GM12878 (cell line): ENCODE measurements at regions not wholly inside any gene's neighbourhood (a gene's known extent, or its start where the extent isn't known, plus 50 kb on each side); places are given as distances from the start of the nearest gene placed in this dataset.

Source experiments
- ATAC-seq: fragments of 200-7000 bp; cut with Tn5 transposase; 3 replicates; pipeline ENCODE4 v1.9.1; 2020; ENCODE audit warnings: mild to moderate bottlenecking, moderate library complexity
- BruUV-seq: library from RNA; stranded (reverse); fragments of 400-500 nt; replicated peaks from 2 replicates; lab custom pipeline; 2021; lab: Mats Ljungman, UMichigan
- CTCF ChIA-PET: fragments of 300-600 bp; sonication (Branson Sonifier 250); formaldehyde crosslinking; extraction: SDS; loops from one replicate; lab custom pipeline; 2021; ENCODE audit warnings: inconsistent platforms; lab: Yijun Ruan, JAX
- POLR2A ChIA-PET: fragments of 350-600 bp; formaldehyde crosslinking; extraction: SDS; loops from one replicate; lab custom pipeline; 2021; ENCODE audit warnings: inconsistent platforms; lab: Charles Lee
- RAD21 ChIA-PET: fragments of 300-600 bp; sonication (Branson Sonifier 250); formaldehyde crosslinking; loops from one replicate; lab custom pipeline; 2023; ENCODE audit warnings: antibody characterized with exemption; ENCODE audit not compliant: unreplicated experiment; lab: Charles Lee
- SMC1A ChIA-PET: fragments of 300-600 bp; sonication (Branson Sonifier 250); formaldehyde crosslinking; loops from one replicate; lab custom pipeline; 2023; ENCODE audit not compliant: unreplicated experiment, uncharacterized antibody; lab: Charles Lee
- DNase-seq: peaks from one replicate; pipeline ENCODE4 v3.0.0-alpha.2; 2011; ENCODE audit warnings: low read depth, low spot score
- FAIRE-seq: peaks from 3 replicates; lab custom pipeline; 2011; peaks lifted over from hg19 to GRCh38; lab: Jason Lieb, UNC
- H2AFZ ChIP-seq: 2 replicates; pipeline ENCODE4 v1.6.0; 2011; ENCODE audit warnings: low read depth, low read length, control low read depth; ENCODE audit not compliant: control insufficient read depth
- H3K27ac ChIP-seq: 2 replicates; pipeline ENCODE4 v1.5.1; 2011; ENCODE audit warnings: control low read depth; ENCODE audit not compliant: control insufficient read depth, insufficient read depth
- H3K27me3 ChIP-seq, 2 experiments: replicated peaks in 1 of 2; 2 replicates each; pipeline versions ENCODE4 v1.6.0 to v1.6.1; 2011; ENCODE audit warnings: low read length in 1 of 2; ENCODE audit not compliant: control insufficient read depth in 2 of 2, insufficient read depth in 2 of 2
- H3K36me3 ChIP-seq, 2 experiments: 2 replicates each; pipeline ENCODE4 v1.5.1; 2011; ENCODE audit warnings: low read length in 1 of 2; ENCODE audit not compliant: control insufficient read depth in 2 of 2, insufficient read depth in 2 of 2
- H3K4me1 ChIP-seq: 2 replicates; pipeline ENCODE4 v1.6.1; 2011; ENCODE audit warnings: mild to moderate bottlenecking, low read length, moderate library complexity, mixed read lengths; ENCODE audit not compliant: control insufficient read depth, insufficient read depth
- H3K4me2 ChIP-seq: 2 replicates; pipeline ENCODE4 v1.6.0; 2011; ENCODE audit warnings: control low read depth; ENCODE audit not compliant: control insufficient read depth, insufficient read depth
- H3K4me3 ChIP-seq: fragments of 200-600 bp; sonication (generic); 2 replicates; pipeline ENCODE4 v1.5.1; 2016
- H3K79me2 ChIP-seq: 2 replicates; pipeline ENCODE4 v1.6.0; 2011; ENCODE audit warnings: low read length; ENCODE audit not compliant: control insufficient read depth, insufficient read depth
- H3K9ac ChIP-seq: 2 replicates; pipeline ENCODE4 v1.8.0; 2011; ENCODE audit warnings: low read length, control low read depth, mixed read lengths; ENCODE audit not compliant: control insufficient read depth, insufficient read depth
- H3K9me3 ChIP-seq: replicated peaks from 3 replicates; pipeline ENCODE4 v1.5.1; 2011; ENCODE audit warnings: mild to moderate bottlenecking, low read length; ENCODE audit not compliant: control insufficient read depth, insufficient read depth
- H4K20me1 ChIP-seq: 2 replicates; pipeline ENCODE4 v1.6.0; 2011; ENCODE audit not compliant: control insufficient read depth, insufficient read depth
- BACH1 ChIP-seq: fragments of 450-650 bp; IDR thresholded peaks from 2 replicates; pipeline ENCODE4 v1.6.1; 2017; ENCODE audit warnings: mild to moderate bottlenecking, borderline replicate concordance
- ETV6 ChIP-seq, 2 experiments: fragments of 450-650 bp in 1 of 2; IDR thresholded peaks in 1 of 2; conservative IDR thresholded peaks in 1 of 2; 2 replicates each; pipeline ENCODE4 v1.6.1; 2014; ENCODE audit warnings: antibody characterized with exemption in 1 of 2, borderline replicate concordance in 1 of 2, low read depth in 1 of 2, mild to moderate bottlenecking in 1 of 2, moderate library complexity in 1 of 2
- MTA2 ChIP-seq: fragments of 450-650 bp; IDR thresholded peaks from 2 replicates; pipeline ENCODE4 v1.6.1; 2016; ENCODE audit warnings: low read depth, mild to moderate bottlenecking, moderate library complexity
- MTA3 ChIP-seq: IDR thresholded peaks from 2 replicates; pipeline ENCODE4 v1.6.1; 2012; ENCODE audit warnings: low read length, inconsistent platforms, borderline replicate concordance
- NFIC ChIP-seq: IDR thresholded peaks from 2 replicates; pipeline ENCODE4 v1.6.1; 2012; ENCODE audit warnings: low read depth, mild to moderate bottlenecking, inconsistent platforms, low read length, moderate library complexity
- NR2C2 ChIP-seq: IDR thresholded peaks from 2 replicates; pipeline ENCODE4 v1.6.1; 2011; ENCODE audit warnings: borderline replicate concordance, low read depth; ENCODE audit not compliant: control insufficient read depth, insufficient read length
- PML ChIP-seq: IDR thresholded peaks from 2 replicates; pipeline ENCODE4 v1.6.1; 2012; ENCODE audit warnings: low read length, inconsistent platforms
- POU2F2 ChIP-seq: IDR thresholded peaks from 3 replicates; pipeline ENCODE4 v1.6.1; 2011; ENCODE audit warnings: low read depth, mild to moderate bottlenecking, low read length, borderline replicate concordance
- SUZ12 ChIP-seq: fragments of 200-600 bp; sonication (generic); IDR thresholded peaks from one replicate; pipeline ENCODE4 v1.6.1; 2018; ENCODE audit warnings: antibody characterized with exemption, mild to moderate bottlenecking; ENCODE audit not compliant: unreplicated experiment
- YBX1 ChIP-seq: fragments of 450-650 bp; IDR thresholded peaks from 2 replicates; pipeline ENCODE4 v1.6.1; 2016; ENCODE audit warnings: antibody characterized with exemption
- ZNF274 ChIP-seq: IDR thresholded peaks from one replicate; pipeline ENCODE4 v1.8.0; 2011; ENCODE audit not compliant: insufficient read length, insufficient read depth
- WGBS: methylation state at CpG from one replicate; pipeline ENCODE4 v1.1.6; 2016; ENCODE audit warnings: low lambda C conversion rate; ENCODE audit not compliant: insufficient replicate concordance, insufficient coverage; ENCODE audit errors: missing lambda C conversion rate; 5-methylcytosine and 5-hydroxymethylcytosine counted together
- in situ Hi-C: fragments of 300-500 bp; cut with MboI; formaldehyde crosslinking; loops from 9 replicates; pipeline ENCODE4 v1.14.3; 2018; ENCODE audit warnings: mixed read lengths
- intact Hi-C: fragments of 100-400 bp; cut with micrococcal nuclease; formaldehyde crosslinking; loops from one replicate; pipeline ENCODE4 v1.14.2; 2022; ENCODE audit not compliant: unreplicated experiment
- TF ChIP-seq, protein P1 (sequence below): IDR thresholded peaks from 2 replicates; pipeline ENCODE4 v1.6.1; 2011; ENCODE audit warnings: borderline replicate concordance, low read depth, mild to moderate bottlenecking, moderate library complexity, mixed read lengths, low read length; ENCODE audit not compliant: insufficient read depth; ENCODE audit errors: extremely low read length

DNA sequence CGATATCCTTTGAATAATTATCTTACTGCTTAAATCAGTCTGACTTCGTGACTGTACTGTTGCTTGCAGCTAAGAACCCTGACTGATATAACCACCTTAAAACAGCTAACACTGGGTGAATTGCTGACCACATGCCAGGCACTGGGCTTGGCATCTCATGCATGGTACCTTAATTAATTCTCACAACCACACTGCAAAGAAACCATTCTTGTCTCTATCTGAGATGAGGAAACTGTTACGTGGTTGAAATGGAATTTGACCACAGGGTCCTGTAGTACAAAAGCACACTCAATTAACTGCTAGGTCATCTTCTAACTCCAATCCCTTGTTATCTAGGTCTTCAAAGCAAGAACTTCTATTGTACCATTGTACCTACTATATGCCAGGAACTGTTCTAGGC, 92.7 kb upstream of the PRICKLE2 start (continued):
- TF ChIP-seq NR2C2 (no peak), NFIC (no peak), SUZ12 (no peak), POU2F2 (no peak), ZNF274 (no peak), MTA3 (no peak), PML (no peak), BACH1 (no peak), MTA2 (no peak)
- TF ChIP-seq, protein P1, sequence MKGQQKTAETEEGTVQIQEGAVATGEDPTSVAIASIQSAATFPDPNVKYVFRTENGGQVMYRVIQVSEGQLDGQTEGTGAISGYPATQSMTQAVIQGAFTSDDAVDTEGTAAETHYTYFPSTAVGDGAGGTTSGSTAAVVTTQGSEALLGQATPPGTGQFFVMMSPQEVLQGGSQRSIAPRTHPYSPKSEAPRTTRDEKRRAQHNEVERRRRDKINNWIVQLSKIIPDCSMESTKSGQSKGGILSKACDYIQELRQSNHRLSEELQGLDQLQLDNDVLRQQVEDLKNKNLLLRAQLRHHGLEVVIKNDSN, result no peak

DNA sequence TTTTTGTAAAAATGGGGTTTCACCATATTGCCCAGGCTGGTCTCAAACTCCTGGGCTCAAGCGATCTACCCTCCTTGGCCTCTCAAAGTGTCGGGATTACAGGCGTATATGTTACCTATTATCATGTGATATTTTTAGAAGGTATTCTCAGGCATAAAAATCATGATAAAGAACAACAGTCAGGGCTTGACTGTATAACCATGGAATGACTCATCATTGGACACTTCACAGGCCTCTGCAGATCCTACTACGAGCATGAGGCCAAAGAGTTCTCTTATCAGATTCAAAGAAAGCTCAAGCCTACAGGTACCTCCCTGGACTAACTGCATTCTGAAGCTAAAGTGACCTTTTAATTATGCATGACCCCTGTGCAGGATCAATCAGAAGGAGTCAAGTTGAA, 91.7 kb upstream of the PRICKLE2 start:
- Histone ChIP-seq H4K20me1 (no peaks in the 10 kb centered on the region), H3K79me2 (no peaks in the 10 kb centered on the region), H3K4me3 (no peak overlapping the region), H3K9me3 (no peaks in the 10 kb centered on the region)
- in situ Hi-C loops, result no loop called here
- RAD21 ChIA-PET, result interaction anchor here (1.1 to 1.8 kb wide), 4 partner anchors 10 to 146 kb away, joined by 3 to 6 read pairs (median 4); no protein-coding TSS in a partner anchor
- WGBS, result 72% methylated on average over 4 of the region's 4 CpGs
- DNase-seq, result no peak
- TF ChIP-seq YBX1, result no peak
- 0 out of 4 replicates have a peak, but pooled peaks of 1 of the 2 experiments have one; percentile 66 for TF ChIP-seq ETV6 (conservative IDR thresholded peaks at IDR 0.05 in 1 of 2, IDR thresholded peaks at IDR 0.05 in 1 of 2; ENCODE audit: borderline replicate concordance in 1 of 2, low read depth in 1 of 2)
- TF ChIP-seq, all 136 proteins: peak for 1
- no peaks in the 10 kb centered on the region for H3K4me1 ChIP-seq
- H3K36me3 ChIP-seq, result no peaks in the 10 kb centered on the region
- ChIA-PET POLR2A (no interaction called here), CTCF (interaction anchor here (0.9 to 1.3 kb wide), 7 partner anchors 10 to 166 kb away, joined by 3 to 4 read pairs (median 3); no protein-coding TSS in a partner anchor), SMC1A (interaction anchor here (0.8 to 5.7 kb wide), 6 partner anchors 10 to 148 kb away, joined by 3 to 25 read pairs (median 4); partner anchors contain the start of gene PRICKLE2)
- no peak for ATAC-seq
- H3K4me2 ChIP-seq, result no peak overlapping the region
- FAIRE-seq, result no peak
- H3K9ac ChIP-seq, result no peak overlapping the region
- no TSS peak for BruUV-seq
- intact Hi-C loops, result no loop called here
- H3K27me3 ChIP-seq, result no peaks in the 10 kb centered on the region
- H2AFZ ChIP-seq, result no peak overlapping the region
- no peak overlapping the region for H3K27ac ChIP-seq
